ENCODE measurements at regions not wholly inside any gene's neighbourhood (a gene's known extent, or its start where the extent isn't known, plus 50 kb on each side); places are given as distances from the start of the nearest gene placed in this dataset.

DNA sequence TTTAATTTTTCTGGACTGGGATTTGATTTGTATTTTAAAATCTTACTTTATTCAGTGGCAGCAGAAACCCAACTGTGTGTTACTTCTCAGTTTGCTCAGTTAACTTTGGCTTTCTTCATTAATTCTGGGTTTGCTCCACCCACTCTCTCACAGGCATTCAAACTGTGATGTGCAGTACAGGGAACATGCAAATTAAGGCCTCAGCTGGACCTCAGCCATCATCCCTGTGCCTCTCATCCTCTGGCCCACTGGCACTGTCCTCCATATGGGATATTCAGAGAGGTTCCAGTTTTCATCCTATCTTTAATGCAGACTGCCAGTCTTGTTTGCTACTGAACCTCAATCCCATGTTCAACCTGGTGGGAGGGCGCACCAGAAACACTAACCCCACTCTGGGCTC, 743.4 kb upstream of the IGFBP3 start:
- Histone ChIP-seq H3K27ac (ENCODE audit: low read depth, low read length) (no peak overlapping the region), H3K36me3 (ENCODE audit: insufficient read depth, low read length) (no peaks in the 10 kb centered on the region), H4K20me1 (ENCODE audit: insufficient read depth, low read length) (no peaks in the 10 kb centered on the region), H3K9me3 (ENCODE audit: low read depth, low read length) (no peaks in the 10 kb centered on the region), H3K27me3 (ENCODE audit: insufficient read depth, low read length) (no peaks in the 10 kb centered on the region), H3K4me1 (ENCODE audit: insufficient read depth, low read length) (no peaks in the 10 kb centered on the region), H3K4me2 (ENCODE audit: insufficient read depth, low read length) (no peak overlapping the region), H3K79me2 (ENCODE audit: insufficient read depth, low read length) (no peaks in the 10 kb centered on the region), H2AFZ (ENCODE audit: low read length) (no peak overlapping the region), H3K4me3 (ENCODE audit: insufficient read depth, low read length) (no peak overlapping the region)
- no peak for TF ChIP-seq CTCF (IDR thresholded peaks at IDR 0.05; ENCODE audit: extremely low read depth, low read depth, low read length)
- no peak for DNase-seq (ENCODE audit: insufficient read length, low spot score, missing footprints)

- H3K4me2 ChIP-seq (ENCODE audit: insufficient read depth, low read length): no peak overlapping the region
- H3K27ac ChIP-seq (ENCODE audit: low read depth, low read length): no peak overlapping the region
- H4K20me1 ChIP-seq (ENCODE audit: insufficient read depth, low read length): no peaks in the 10 kb centered on the region
- H3K27me3 ChIP-seq (ENCODE audit: insufficient read depth, low read length): no peaks in the 10 kb centered on the region
- no peak overlapping the region for H3K4me3 ChIP-seq (ENCODE audit: insufficient read depth, low read length)
- no peaks in the 10 kb centered on the region for H3K9me3 ChIP-seq (ENCODE audit: low read depth, low read length)
- peak overlapping the region; percentile 29 for H2AFZ ChIP-seq (ENCODE audit: low read length)
- DNase-seq (ENCODE audit: insufficient read length, low spot score, missing footprints): no peak
- TF ChIP-seq CTCF (IDR thresholded peaks at IDR 0.05; ENCODE audit: extremely low read depth, low read depth, low read length): no peak
- no peaks in the 10 kb centered on the region for H3K79me2 ChIP-seq (ENCODE audit: insufficient read depth, low read length)
- no peaks in the 10 kb centered on the region for H3K36me3 ChIP-seq (ENCODE audit: insufficient read depth, low read length)
- H3K4me1 ChIP-seq (ENCODE audit: insufficient read depth, low read length): no peaks in the 10 kb centered on the region
Measured at GRCh38 chr7:46663025-46663424, 742.0 kb upstream of the IGFBP3 start.

DNA sequence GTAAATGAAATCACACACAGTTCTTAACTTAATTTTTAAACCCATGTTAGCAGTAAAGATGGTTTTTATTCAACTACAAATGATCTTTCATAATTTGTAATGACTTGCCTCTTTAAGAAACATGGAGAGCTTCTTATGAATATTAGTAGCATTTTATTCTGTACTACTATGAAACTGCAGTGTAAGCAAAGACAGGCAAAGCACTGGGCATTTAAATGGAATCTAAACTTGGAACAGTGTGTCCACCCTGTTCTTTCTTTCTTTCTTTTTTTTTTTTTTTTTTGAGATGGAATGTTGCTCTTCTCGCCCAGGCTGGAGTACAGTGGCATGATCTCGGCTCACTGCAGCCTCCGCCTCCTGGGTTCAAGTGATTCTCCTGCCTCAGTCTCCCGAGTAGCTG, 740.4 kb upstream of the IGFBP3 start:
- Histone ChIP-seq H4K20me1 (ENCODE audit: insufficient read depth, low read length) (no peaks in the 10 kb centered on the region), H3K36me3 (ENCODE audit: insufficient read depth, low read length) (no peaks in the 10 kb centered on the region), H3K4me2 (ENCODE audit: insufficient read depth, low read length) (no peak overlapping the region), H3K79me2 (ENCODE audit: insufficient read depth, low read length) (no peaks in the 10 kb centered on the region), H3K27me3 (ENCODE audit: insufficient read depth, low read length) (no peaks in the 10 kb centered on the region), H3K9me3 (ENCODE audit: low read depth, low read length) (no peaks in the 10 kb centered on the region), H3K4me3 (ENCODE audit: insufficient read depth, low read length) (no peak overlapping the region), H2AFZ (ENCODE audit: low read length) (no peak overlapping the region), H3K4me1 (ENCODE audit: insufficient read depth, low read length) (no peaks in the 10 kb centered on the region), H3K27ac (ENCODE audit: low read depth, low read length) (no peak overlapping the region)
- no peak for TF ChIP-seq CTCF (IDR thresholded peaks at IDR 0.05; ENCODE audit: extremely low read depth, low read depth, low read length)
- no peak for DNase-seq (ENCODE audit: insufficient read length, low spot score, missing footprints)

DNA sequence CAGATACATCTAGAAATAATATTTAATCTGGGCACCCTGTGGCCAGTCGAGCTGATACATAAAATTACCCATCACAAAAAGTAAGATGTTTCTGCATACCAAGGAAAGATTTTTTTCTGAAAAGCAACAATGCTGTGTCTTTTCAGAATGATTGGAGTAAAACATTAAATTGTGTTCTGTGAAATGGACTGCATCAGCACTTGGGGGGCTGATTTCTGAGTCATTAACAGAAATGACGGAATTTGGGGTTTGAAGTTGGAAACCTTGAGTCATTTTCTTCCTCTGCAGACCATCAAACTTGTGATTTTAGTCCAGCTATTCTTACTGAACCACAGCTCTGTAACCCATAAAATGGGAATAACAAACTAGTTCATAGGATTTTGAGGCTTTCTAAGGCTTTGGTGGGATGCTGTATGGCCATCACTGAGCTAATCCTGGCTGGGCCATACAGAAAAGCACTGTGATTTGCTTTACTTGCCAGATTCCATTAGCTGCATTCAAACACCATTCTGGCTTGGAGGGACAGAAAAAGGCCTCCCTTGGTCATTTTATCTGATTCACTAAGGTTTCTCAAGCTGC, 739.4 kb upstream of the IGFBP3 start:
- H3K9me3 ChIP-seq (ENCODE audit: low read depth, low read length): no peaks in the 10 kb centered on the region
- H3K27me3 ChIP-seq (ENCODE audit: insufficient read depth, low read length): no peaks in the 10 kb centered on the region
- DNase-seq (ENCODE audit: insufficient read length, low spot score, missing footprints): no peak
- H4K20me1 ChIP-seq (ENCODE audit: insufficient read depth, low read length): no peaks in the 10 kb centered on the region
- no peak for TF ChIP-seq CTCF (IDR thresholded peaks at IDR 0.05; ENCODE audit: extremely low read depth, low read depth, low read length)
- no peaks in the 10 kb centered on the region for H3K79me2 ChIP-seq (ENCODE audit: insufficient read depth, low read length)
- H3K4me1 ChIP-seq (ENCODE audit: insufficient read depth, low read length): no peaks in the 10 kb centered on the region
- no peak overlapping the region for H3K4me3 ChIP-seq (ENCODE audit: insufficient read depth, low read length)
- no peak overlapping the region for H3K27ac ChIP-seq (ENCODE audit: low read depth, low read length)
- no peaks in the 10 kb centered on the region for H3K36me3 ChIP-seq (ENCODE audit: insufficient read depth, low read length)
- H3K4me2 ChIP-seq (ENCODE audit: insufficient read depth, low read length): no peak overlapping the region
- H2AFZ ChIP-seq (ENCODE audit: low read length): peak overlapping the region; percentile 25

All from osteoblast (primary cell).